GM19193 (cell line): ENCODE measurements at regions not wholly inside any gene's neighbourhood (a gene's known extent, or its start where the extent isn't known, plus 50 kb on each side); places are given as distances from the start of the nearest gene placed in this dataset.

Source experiments
- POLR2A ChIP-seq: IDR thresholded peaks from 4 replicates; pipeline ENCODE4 v1.6.1; 2011; ENCODE audit not compliant: insufficient read depth, insufficient read length; ENCODE audit errors: extremely low read depth

GRCh38 chr2:58598171-58598570 is 357.0 kb upstream of the FANCL start:
- TF ChIP-seq POLR2A: no peak

GRCh38 chr2:58595714-58596113 is 354.6 kb upstream of the FANCL start:
- no peak for TF ChIP-seq POLR2A

- TF ChIP-seq POLR2A: no peak
Observed at GRCh38 chr2:58594762-58595161, 353.6 kb upstream of the FANCL start.

- no peak for TF ChIP-seq POLR2A
Observed at GRCh38 chr2:58594175-58594574, 353.1 kb upstream of the FANCL start.

- TF ChIP-seq POLR2A: no peak
Observed at GRCh38 chr2:58585233-58585632, 344.1 kb upstream of the FANCL start.

GRCh38 chr2:58584606-58585118 is 343.5 kb upstream of the FANCL start:
- no peak for TF ChIP-seq POLR2A

GRCh38 chr2:58578276-58578675 is 337.2 kb upstream of the FANCL start:
- TF ChIP-seq POLR2A: no peak

GRCh38 chr2:58574873-58575272 is 333.7 kb upstream of the FANCL start:
- no peak for TF ChIP-seq POLR2A

GRCh38 chr2:58572731-58573130 is 331.6 kb upstream of the FANCL start:
- TF ChIP-seq POLR2A: no peak

- TF ChIP-seq POLR2A: no peak
Observed at GRCh38 chr2:58571181-58571852, 330.2 kb upstream of the FANCL start.

- TF ChIP-seq POLR2A: no peak
Observed at GRCh38 chr2:58569475-58570185, 328.5 kb upstream of the FANCL start.

GRCh38 chr2:58568901-58569300 is 327.8 kb upstream of the FANCL start:
- no peak for TF ChIP-seq POLR2A

- TF ChIP-seq POLR2A: no peak
Observed at GRCh38 chr2:58562276-58562675, 321.2 kb upstream of the FANCL start.

- TF ChIP-seq POLR2A: no peak
Observed at GRCh38 chr2:58560531-58560930, 319.4 kb upstream of the FANCL start.

- no peak for TF ChIP-seq POLR2A
Observed at GRCh38 chr2:58558881-58559280, 317.8 kb upstream of the FANCL start.

- no peak for TF ChIP-seq POLR2A
Observed at GRCh38 chr2:58557176-58557575, 316.1 kb upstream of the FANCL start.

GRCh38 chr2:58553937-58554336 is 312.8 kb upstream of the FANCL start:
- no peak for TF ChIP-seq POLR2A

- TF ChIP-seq POLR2A: no peak
Observed at GRCh38 chr2:58553522-58553921, 312.4 kb upstream of the FANCL start.
